ENCODE measurements at regions not wholly inside any gene's neighbourhood (a gene's known extent, or its start where the extent isn't known, plus 50 kb on each side); places are given as distances from the start of the nearest gene placed in this dataset.

DNA sequence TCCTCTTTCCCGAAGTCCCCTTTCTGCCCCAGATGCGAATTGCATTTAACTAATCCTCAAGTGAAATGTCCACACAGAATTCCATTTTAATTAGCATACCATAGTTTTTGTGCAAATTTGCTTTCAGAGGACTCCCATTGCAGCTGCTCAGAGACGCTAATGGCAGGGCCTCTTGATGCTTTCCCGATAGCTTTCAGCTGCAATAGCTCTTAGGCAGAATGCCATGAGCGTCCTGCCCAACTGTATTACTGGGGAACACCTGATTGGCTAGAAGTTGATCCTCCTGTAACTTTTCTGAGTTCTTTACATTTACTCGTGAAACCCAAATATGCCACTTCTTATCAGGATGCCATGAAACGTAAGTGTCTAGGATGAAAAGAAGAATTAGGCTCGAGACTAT, 203.0 kb downstream of the UTP18 start:
- H3K9me3 ChIP-seq (ENCODE audit: low read length): no peaks in the 10 kb centered on the region
- H3K36me3 ChIP-seq (ENCODE audit: low read depth, low read length): no peaks in the 10 kb centered on the region
- no peak overlapping the region for H3K4me3 ChIP-seq (ENCODE audit: low read length)
- no peak overlapping the region for H2AFZ ChIP-seq (ENCODE audit: low read length)
- ChIA-PET POLR2A (ENCODE audit: unreplicated experiment) (no interaction called here), CTCF (no interaction called here)
- no peak overlapping the region for H3K9ac ChIP-seq (ENCODE audit: low read length)
- intact Hi-C loops (cut with micrococcal nuclease): no loop called here
- no TSS peak for BruUV-seq (replicated peaks)
- H3K4me1 ChIP-seq (ENCODE audit: insufficient read depth, low read length): no peaks in the 10 kb centered on the region
- H3K27me3 ChIP-seq (ENCODE audit: low read length): peaks cover 42% of the 10 kb centered on the region; the same call in 1 of the 2 replicates
- no peaks in the 10 kb centered on the region for H3K79me2 ChIP-seq (ENCODE audit: low read length)
- no peak for TF ChIP-seq EZH2 (IDR thresholded peaks at IDR 0.05; ENCODE audit: low read length, unreplicated experiment)
- DNase-seq (no peak), ATAC-seq (no peak)
- no peak overlapping the region for H3K27ac ChIP-seq (ENCODE audit: low read length)
- H4K20me1 ChIP-seq (ENCODE audit: low read length): no peaks in the 10 kb centered on the region
- H3F3A ChIP-seq (ENCODE audit: low read length, unreplicated experiment): no peaks in the 10 kb centered on the region
- H3K9me2 ChIP-seq (replicated peaks; ENCODE audit: low read length): no peaks in the 10 kb centered on the region
- H3K4me2 ChIP-seq (ENCODE audit: low read length): no peak overlapping the region

DNA sequence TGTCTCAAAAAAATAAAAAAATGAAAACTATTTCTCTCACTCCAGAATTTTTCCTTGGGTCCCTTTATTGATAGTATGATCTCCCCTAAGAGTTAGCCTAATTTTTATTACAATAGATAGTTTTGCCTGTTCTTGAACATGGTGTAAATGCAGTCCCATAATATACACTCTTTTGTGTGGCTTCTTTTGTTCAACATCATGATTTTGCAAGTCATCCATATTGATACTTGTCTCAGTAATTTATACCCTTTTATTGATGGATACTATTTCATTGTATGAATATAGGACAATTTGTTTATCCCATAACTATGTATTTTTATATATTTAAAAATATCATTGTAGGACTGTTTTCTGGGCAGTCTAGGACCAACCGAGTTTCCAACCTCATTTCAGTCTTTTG, 207.0 kb downstream of the UTP18 start:
- CTCF ChIA-PET: no interaction called here
- no TSS peak for BruUV-seq (replicated peaks)
- H3F3A ChIP-seq (ENCODE audit: low read length, unreplicated experiment): no peaks in the 10 kb centered on the region
- H3K36me3 ChIP-seq (ENCODE audit: low read depth, low read length): no peaks in the 10 kb centered on the region
- H3K4me1 ChIP-seq (ENCODE audit: insufficient read depth, low read length): no peaks in the 10 kb centered on the region
- peaks cover 55% of the 10 kb centered on the region for H3K27me3 ChIP-seq (ENCODE audit: low read length)
- DNase-seq: no peak
- no peaks in the 10 kb centered on the region for H3K9me2 ChIP-seq (replicated peaks; ENCODE audit: low read length)
- no peak overlapping the region for H2AFZ ChIP-seq (ENCODE audit: low read length)
- POLR2A ChIA-PET (ENCODE audit: unreplicated experiment): no interaction called here
- H4K20me1 ChIP-seq (ENCODE audit: low read length): no peaks in the 10 kb centered on the region
- H3K9me3 ChIP-seq (ENCODE audit: low read length): no peaks in the 10 kb centered on the region
- H3K4me3 ChIP-seq (ENCODE audit: low read length): no peak overlapping the region
- no peak overlapping the region for H3K4me2 ChIP-seq (ENCODE audit: low read length)
- H3K79me2 ChIP-seq (ENCODE audit: low read length): no peaks in the 10 kb centered on the region
- TF ChIP-seq, protein P1, sequence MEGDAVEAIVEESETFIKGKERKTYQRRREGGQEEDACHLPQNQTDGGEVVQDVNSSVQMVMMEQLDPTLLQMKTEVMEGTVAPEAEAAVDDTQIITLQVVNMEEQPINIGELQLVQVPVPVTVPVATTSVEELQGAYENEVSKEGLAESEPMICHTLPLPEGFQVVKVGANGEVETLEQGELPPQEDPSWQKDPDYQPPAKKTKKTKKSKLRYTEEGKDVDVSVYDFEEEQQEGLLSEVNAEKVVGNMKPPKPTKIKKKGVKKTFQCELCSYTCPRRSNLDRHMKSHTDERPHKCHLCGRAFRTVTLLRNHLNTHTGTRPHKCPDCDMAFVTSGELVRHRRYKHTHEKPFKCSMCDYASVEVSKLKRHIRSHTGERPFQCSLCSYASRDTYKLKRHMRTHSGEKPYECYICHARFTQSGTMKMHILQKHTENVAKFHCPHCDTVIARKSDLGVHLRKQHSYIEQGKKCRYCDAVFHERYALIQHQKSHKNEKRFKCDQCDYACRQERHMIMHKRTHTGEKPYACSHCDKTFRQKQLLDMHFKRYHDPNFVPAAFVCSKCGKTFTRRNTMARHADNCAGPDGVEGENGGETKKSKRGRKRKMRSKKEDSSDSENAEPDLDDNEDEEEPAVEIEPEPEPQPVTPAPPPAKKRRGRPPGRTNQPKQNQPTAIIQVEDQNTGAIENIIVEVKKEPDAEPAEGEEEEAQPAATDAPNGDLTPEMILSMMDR (conservative IDR thresholded peaks at IDR 0.05; ENCODE audit: low read depth, low read length): no peak
- TF ChIP-seq EZH2phosphoT487 (IDR thresholded peaks at IDR 0.05; ENCODE audit: borderline replicate concordance, low read length) (no peak), EZH2 (IDR thresholded peaks at IDR 0.05; ENCODE audit: low read length, unreplicated experiment) (no peak)
- H3K9ac ChIP-seq (ENCODE audit: low read length): no peak overlapping the region
- ATAC-seq: no peak
- no peak overlapping the region for H3K27ac ChIP-seq (ENCODE audit: low read length)
- intact Hi-C loops (cut with micrococcal nuclease): no loop called here

DNA sequence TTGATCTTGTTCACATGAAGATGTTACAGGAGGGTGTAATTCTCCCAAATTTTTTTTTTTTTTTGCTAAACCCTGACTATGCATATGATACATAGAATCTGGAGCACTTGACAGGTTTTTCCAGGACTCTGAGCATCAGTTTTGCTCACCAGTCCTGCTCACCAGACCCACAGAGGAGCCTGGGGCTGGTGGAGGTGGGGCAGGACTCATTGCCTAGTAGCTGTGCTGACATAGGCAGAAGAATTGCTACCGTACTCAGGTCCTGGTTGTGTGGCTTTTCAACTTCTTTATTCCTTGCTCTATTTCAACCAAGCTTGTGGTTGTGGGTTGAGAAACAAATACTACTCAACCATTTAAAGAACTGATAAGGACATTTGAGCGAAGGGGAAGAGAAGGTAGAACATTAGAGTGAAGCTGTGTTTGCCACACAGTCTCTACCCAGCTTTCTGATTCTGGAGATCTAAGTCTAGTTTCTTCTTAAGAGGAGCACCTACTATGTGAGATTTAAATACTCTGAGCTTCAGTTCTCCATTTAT, 212.4 kb downstream of the UTP18 start:
- no peak for DNase-seq
- ATAC-seq: no peak
- H3K36me3 ChIP-seq (ENCODE audit: low read depth, low read length): no peaks in the 10 kb centered on the region
- no peak for TF ChIP-seq EZH2phosphoT487 (IDR thresholded peaks at IDR 0.05; ENCODE audit: borderline replicate concordance, low read length)
- TF ChIP-seq EZH2 (IDR thresholded peaks at IDR 0.05; ENCODE audit: low read length, unreplicated experiment): no peak
- TF ChIP-seq, protein P1 (conservative IDR thresholded peaks at IDR 0.05; ENCODE audit: low read depth, low read length): no peak
- no peaks in the 10 kb centered on the region for H3F3A ChIP-seq (ENCODE audit: low read length, unreplicated experiment)
- H3K9me3 ChIP-seq (ENCODE audit: low read length): no peaks in the 10 kb centered on the region
- no peak overlapping the region for H3K4me2 ChIP-seq (ENCODE audit: low read length)
- no peaks in the 10 kb centered on the region for H4K20me1 ChIP-seq (ENCODE audit: low read length)
- no peaks in the 10 kb centered on the region for H3K4me1 ChIP-seq (ENCODE audit: insufficient read depth, low read length)
- H3K27me3 ChIP-seq (ENCODE audit: low read length): peaks cover 67% of the 10 kb centered on the region
- no peak overlapping the region for H3K4me3 ChIP-seq (ENCODE audit: low read length)
- H3K79me2 ChIP-seq (ENCODE audit: low read length): no peaks in the 10 kb centered on the region
- CTCF ChIA-PET: interaction anchor here (0.6 kb wide), 1 partner anchor 11 kb away, joined by 4 read pairs; no protein-coding TSS in a partner anchor
- H3K9ac ChIP-seq (ENCODE audit: low read length): no peak overlapping the region
- no peak overlapping the region for H3K27ac ChIP-seq (ENCODE audit: low read length)
- H2AFZ ChIP-seq (ENCODE audit: low read length): no peak overlapping the region
- POLR2A ChIA-PET (ENCODE audit: unreplicated experiment): no interaction called here
- BruUV-seq (replicated peaks): no TSS peak
- intact Hi-C loops (cut with micrococcal nuclease): no loop called here
- H3K9me2 ChIP-seq (replicated peaks; ENCODE audit: low read length): no peaks in the 10 kb centered on the region
